Activated T-cell treated with anti-CD3 and anti-CD28 coated beads for 48 hours (primary cell): ENCODE measurements at regions not wholly inside any gene's neighbourhood (a gene's known extent, or its start where the extent isn't known, plus 50 kb on each side); places are given as distances from the start of the nearest gene placed in this dataset.

Source experiments
- DNase-seq: peaks from one replicate; pipeline ENCODE4 v3.0.0-alpha.2; 2020; ENCODE audit warnings: low read depth

- no peak for DNase-seq
Measured at GRCh38 chr3:116929505-116930222, 220.1 kb downstream of the TUSC7 start.

GRCh38 chr3:116930786-116931185 is 221.2 kb downstream of the TUSC7 start:
- DNase-seq, result no peak

GRCh38 chr3:116939091-116939490 is 229.5 kb downstream of the TUSC7 start:
- DNase-seq, result no peak

- DNase-seq, result no peak
Measured at GRCh38 chr3:116939550-116939949, 230.0 kb downstream of the TUSC7 start.

- DNase-seq, result no peak
Measured at GRCh38 chr3:116940719-116941118, 231.1 kb downstream of the TUSC7 start.

- DNase-seq, result no peak
Measured at GRCh38 chr3:116946376-116946775, 236.8 kb downstream of the TUSC7 start.

- DNase-seq, result no peak
Measured at GRCh38 chr3:116947148-116947547, 237.6 kb downstream of the TUSC7 start.

GRCh38 chr3:116947809-116948208 is 238.2 kb downstream of the TUSC7 start:
- no peak for DNase-seq

- no peak for DNase-seq
Measured at GRCh38 chr3:116950301-116951055, 240.9 kb downstream of the TUSC7 start.

- no peak for DNase-seq
Measured at GRCh38 chr3:116951610-116952009, 242.0 kb downstream of the TUSC7 start.

GRCh38 chr3:116958291-116958690 is 248.7 kb downstream of the TUSC7 start:
- DNase-seq, result no peak

GRCh38 chr3:116961106-116961505 is 251.5 kb downstream of the TUSC7 start:
- no peak for DNase-seq

- no peak for DNase-seq
Measured at GRCh38 chr3:116963802-116964201, 254.2 kb downstream of the TUSC7 start.

GRCh38 chr3:116966649-116967048 is 257.1 kb downstream of the TUSC7 start:
- DNase-seq, result no peak

- no peak for DNase-seq
Measured at GRCh38 chr3:116969135-116969534, 259.6 kb downstream of the TUSC7 start.

GRCh38 chr3:116969646-116970045 is 260.1 kb downstream of the TUSC7 start:
- no peak for DNase-seq

- DNase-seq, result no peak
Measured at GRCh38 chr3:116971531-116971930, 262.0 kb downstream of the TUSC7 start.

GRCh38 chr3:116974702-116975101 is 265.1 kb downstream of the TUSC7 start:
- no peak for DNase-seq

GRCh38 chr3:116977441-116977840 is 267.9 kb downstream of the TUSC7 start:
- DNase-seq, result no peak

GRCh38 chr3:116980099-116980498 is 270.5 kb downstream of the TUSC7 start:
- no peak for DNase-seq

- DNase-seq, result no peak
Measured at GRCh38 chr3:116981089-116981488, 271.5 kb downstream of the TUSC7 start.

GRCh38 chr3:116984301-116984700 is 274.7 kb downstream of the TUSC7 start:
- no peak for DNase-seq

GRCh38 chr3:116994351-116994879 is 284.8 kb downstream of the TUSC7 start:
- no peak for DNase-seq
